Mesodermal cell (in vitro differentiated cells): ENCODE measurements at regions not wholly inside any gene's neighbourhood (a gene's known extent, or its start where the extent isn't known, plus 50 kb on each side); places are given as distances from the start of the nearest gene placed in this dataset.

Source experiments
- H3K27ac ChIP-seq: 2 replicates; pipeline ENCODE4 v1.7.0; 2013; ENCODE audit warnings: mild to moderate bottlenecking, low read depth, low read length, moderate library complexity; ENCODE audit not compliant: severe bottlenecking
- H3K36me3 ChIP-seq: 2 replicates; pipeline ENCODE4 v1.7.1; 2013; ENCODE audit warnings: mild to moderate bottlenecking, low read length, moderate library complexity; ENCODE audit not compliant: control insufficient read depth, insufficient read depth
- H3K4me1 ChIP-seq: one replicate; pipeline ENCODE4 v1.7.1; 2013; ENCODE audit warnings: mild to moderate bottlenecking, low read length; ENCODE audit not compliant: insufficient read depth, control insufficient read depth, poor library complexity, severe bottlenecking
- H3K4me3 ChIP-seq: 2 replicates; pipeline ENCODE4 v1.7.0; 2013; ENCODE audit warnings: low read length, control low read depth, mild to moderate bottlenecking; ENCODE audit not compliant: insufficient read depth, poor library complexity, severe bottlenecking; ENCODE audit errors: extremely low read depth
- H3K9me3 ChIP-seq: 2 replicates; pipeline ENCODE4 v1.7.1; 2013; ENCODE audit warnings: mild to moderate bottlenecking, low read length, moderate library complexity; ENCODE audit not compliant: control insufficient read depth
- WGBS, 2 experiments: methylation state at CpG; one replicate each; pipeline ENCODE4 v1.1.5; 2013; ENCODE audit warnings: missing lambda C conversion rate in 2 of 2; ENCODE audit not compliant: insufficient coverage in 2 of 2; 5-methylcytosine and 5-hydroxymethylcytosine counted together

DNA sequence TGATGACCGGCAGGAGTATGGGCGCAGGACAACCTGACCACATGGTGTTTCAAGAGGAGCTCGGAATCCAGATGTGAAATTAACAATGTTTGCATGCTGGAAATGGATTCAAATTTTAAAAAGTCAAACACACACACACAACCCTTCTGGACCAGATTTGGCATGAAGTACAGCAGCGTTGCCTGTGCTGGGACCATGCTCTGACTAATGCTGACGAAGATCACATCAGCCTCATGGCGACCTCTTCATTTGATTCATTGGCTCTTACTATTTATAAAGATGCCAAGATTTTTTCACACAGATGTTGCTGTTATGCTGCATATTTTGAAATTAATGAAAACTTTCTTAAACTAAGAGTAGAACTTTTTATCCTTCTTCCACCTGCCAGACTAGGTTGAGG, 926.6 kb upstream of the TMEM132C start:
- no peak overlapping the region for H3K4me3 ChIP-seq
- no peaks in the 10 kb centered on the region for H3K36me3 ChIP-seq
- H3K9me3 ChIP-seq = no peaks in the 10 kb centered on the region
- H3K27ac ChIP-seq = no peak overlapping the region
- 75 to 95% methylated on average over 2 to 3 of the region's 6 CpGs for WGBS, 2 experiments
- no peaks in the 10 kb centered on the region for H3K4me1 ChIP-seq

DNA sequence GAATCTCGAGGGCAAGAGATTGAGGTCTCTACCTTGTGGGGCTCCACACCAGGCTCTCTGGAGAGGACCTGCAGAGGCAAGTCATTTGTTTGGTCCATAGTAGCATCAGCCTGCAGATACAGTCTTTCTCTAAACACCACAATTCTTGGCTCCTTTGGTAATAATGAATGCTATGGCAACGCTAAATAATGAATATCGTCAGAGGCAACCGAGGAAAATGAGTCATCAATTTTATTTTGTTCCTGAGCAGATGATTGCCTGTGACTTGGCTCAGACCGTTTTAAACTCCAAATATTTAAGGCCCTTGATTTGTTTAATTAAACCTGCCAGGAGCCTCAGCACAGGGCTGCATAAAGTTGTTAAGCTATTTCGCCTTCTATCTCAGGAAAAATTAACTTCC, 924.1 kb upstream of the TMEM132C start:
- H3K36me3 ChIP-seq = no peaks in the 10 kb centered on the region
- no peak overlapping the region for H3K4me3 ChIP-seq
- no peaks in the 10 kb centered on the region for H3K4me1 ChIP-seq
- peaks cover 6% of the 10 kb centered on the region for H3K9me3 ChIP-seq
- WGBS, 2 experiments = 73 to 90% methylated on average over 4 to 5 of the region's 6 CpGs
- H3K27ac ChIP-seq = no peak overlapping the region

DNA sequence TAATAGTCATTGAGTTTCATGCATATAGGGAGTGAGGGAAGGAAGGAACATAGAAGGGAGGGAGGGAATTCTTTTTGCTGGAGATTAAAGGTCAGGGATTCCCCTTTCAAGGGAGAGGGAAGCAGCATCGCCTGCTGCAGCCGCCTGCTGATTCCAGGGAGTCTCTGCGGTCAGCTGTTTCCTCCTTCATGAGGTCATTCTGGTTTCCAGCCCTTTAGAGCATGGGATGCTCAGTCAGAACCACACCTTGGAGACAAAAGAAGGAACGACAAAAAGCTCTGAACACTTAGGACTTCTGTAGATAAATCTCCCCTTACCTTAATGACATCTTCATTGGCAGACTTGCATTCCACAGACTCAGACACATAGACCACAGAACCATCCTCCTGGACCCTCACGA, 923.0 kb upstream of the TMEM132C start:
- no peaks in the 10 kb centered on the region for H3K4me1 ChIP-seq
- no peak overlapping the region for H3K4me3 ChIP-seq
- peaks cover 6% of the 10 kb centered on the region for H3K9me3 ChIP-seq
- 45 to 81% methylated on average over 3 to 4 of the region's 5 CpGs for WGBS, 2 experiments
- no peak overlapping the region for H3K27ac ChIP-seq
- H3K36me3 ChIP-seq = no peaks in the 10 kb centered on the region

DNA sequence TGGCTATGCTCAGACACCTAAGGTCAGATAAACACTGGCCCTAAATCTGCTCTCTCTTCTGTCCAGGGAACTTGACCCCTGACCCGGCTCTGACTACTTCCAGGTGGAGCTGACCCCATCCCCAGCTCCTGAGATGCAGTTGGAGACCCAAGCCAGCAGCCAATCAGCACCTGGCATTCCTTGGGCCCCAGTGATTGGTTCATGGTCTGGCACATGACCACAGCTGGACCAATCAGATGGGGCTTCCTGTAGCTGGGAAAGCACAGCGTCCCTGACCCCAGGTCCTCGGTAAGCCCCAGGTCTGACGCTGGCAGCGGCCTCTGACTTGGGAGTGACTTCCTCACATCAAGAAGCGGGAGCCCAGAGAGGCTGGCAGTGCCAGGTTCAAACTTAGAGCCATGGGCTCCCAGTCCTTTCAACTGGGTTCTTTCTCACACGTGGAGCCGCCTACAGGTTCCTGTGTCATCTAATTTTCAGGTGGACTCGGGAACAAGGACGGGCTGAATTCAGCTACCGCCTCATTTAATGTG, 915.4 kb upstream of the TMEM132C start:
- Histone ChIP-seq H3K9me3 (peaks cover 6% of the 10 kb centered on the region), H3K27ac (no peak overlapping the region), H3K4me1 (no peaks in the 10 kb centered on the region), H3K4me3 (no peak overlapping the region), H3K36me3 (no peaks in the 10 kb centered on the region)
- WGBS, 2 experiments = 88 to 92% methylated on average over 11 of the region's 11 CpGs

DNA sequence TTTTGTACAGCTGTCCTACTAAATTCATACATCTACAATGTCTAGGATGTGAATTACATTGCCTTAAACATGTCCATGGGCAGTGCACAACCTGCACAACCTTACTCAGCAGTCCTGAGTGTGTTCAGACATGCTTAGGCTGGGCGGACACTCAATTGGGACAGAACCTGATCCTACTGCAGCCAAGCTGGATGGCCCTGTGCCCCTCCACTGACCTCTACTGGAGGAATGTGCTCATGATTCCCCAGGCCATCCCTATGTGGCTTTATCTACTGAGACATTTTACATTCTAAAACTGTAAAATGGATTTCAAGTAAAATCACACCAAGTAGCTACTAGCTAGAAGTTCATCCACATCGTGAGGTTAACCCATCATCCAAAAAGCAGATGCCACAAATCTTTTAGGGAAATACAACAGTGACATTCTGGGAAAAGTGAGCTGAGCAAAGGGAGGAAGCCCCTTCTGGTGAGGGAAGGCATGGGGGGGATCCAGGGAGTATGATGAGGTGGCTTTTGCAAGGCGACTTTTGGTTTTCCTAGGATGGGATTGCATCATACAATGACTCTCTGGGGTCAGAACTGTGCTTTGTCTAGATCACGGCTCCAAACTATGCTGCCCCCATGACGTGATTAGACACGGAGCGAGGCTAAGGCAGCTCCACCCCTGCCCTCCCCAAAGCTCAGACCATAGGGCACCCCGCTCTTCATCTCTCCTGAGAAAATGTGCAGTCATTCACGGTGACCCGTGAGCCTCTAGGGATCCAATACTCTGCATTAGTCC, 911.7 kb upstream of the TMEM132C start:
- Histone ChIP-seq H3K9me3 (no peaks in the 10 kb centered on the region), H3K4me3 (no peak overlapping the region), H3K36me3 (no peaks in the 10 kb centered on the region), H3K27ac (no peak overlapping the region), H3K4me1 (no peaks in the 10 kb centered on the region)
- 74 to 79% methylated on average over 6 to 9 of the region's 10 CpGs for WGBS, 2 experiments

DNA sequence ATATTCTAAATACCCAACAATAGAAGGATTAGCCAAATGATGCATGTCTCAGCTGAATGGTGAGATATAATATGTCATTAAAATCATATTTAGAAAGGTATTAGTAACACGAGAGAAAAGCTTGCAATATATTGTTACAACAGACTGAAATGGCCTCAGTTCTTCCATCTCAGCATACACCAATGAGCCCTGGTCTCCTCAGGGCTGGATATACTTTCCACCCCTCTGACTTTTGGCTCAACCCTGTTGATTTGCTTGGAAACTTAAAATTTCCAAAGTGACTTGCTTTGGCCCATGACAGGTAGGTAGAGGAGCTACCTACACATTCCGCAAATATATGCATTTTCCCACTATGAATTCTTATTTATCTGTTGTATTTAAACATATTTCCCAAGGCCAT, 908.1 kb upstream of the TMEM132C start:
- Histone ChIP-seq H3K27ac (no peak overlapping the region), H3K4me3 (no peak overlapping the region), H3K36me3 (no peaks in the 10 kb centered on the region), H3K4me1 (no peaks in the 10 kb centered on the region), H3K9me3 (no peaks in the 10 kb centered on the region)
- WGBS, 2 experiments = no CpG with 5 or more reads among the region's 2 CpGs

DNA sequence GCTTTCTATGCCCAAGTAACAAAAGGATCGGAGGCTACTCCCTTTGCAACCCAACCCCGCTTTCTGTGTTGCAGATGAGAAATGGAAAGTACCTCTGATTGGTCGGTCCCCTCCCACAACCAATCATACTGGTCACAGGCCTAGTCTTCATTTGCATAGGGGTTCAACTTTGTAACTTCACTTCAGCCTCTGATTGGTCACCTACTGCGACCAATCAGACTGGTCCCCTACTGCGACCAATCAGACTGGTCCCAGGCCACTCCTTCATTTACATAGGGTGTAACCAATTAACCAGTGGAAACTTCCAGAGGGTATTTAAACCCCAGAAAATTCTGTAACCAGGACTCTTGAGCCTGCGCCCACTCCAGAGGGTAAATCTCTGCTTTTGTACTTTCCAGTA, 906.4 kb upstream of the TMEM132C start:
- H3K4me1 ChIP-seq = no peaks in the 10 kb centered on the region
- 86 to 94% methylated on average over 5 of the region's 6 CpGs for WGBS, 2 experiments

DNA sequence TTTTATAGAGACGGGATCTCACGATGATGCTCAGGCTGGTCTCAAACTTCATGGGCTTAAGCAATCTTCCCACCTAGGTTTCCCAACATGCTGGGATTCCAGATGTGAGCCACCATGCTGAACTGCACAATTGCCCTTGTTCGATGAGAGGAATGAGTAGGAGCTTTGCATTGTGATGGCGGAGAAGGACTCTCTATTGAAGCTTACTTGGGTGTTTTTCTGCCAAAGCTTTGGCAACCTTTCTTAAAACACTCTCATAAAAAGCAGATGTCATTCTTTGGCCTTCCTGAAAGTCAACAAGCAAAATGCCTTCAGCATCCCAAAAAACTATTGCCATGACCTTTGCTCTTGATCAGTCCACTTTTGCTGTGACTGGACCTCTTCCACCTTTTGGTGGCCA, 904.8 kb upstream of the TMEM132C start:
- Histone ChIP-seq H3K4me3 (no peak overlapping the region), H3K4me1 (no peaks in the 10 kb centered on the region), H3K9me3 (no peaks in the 10 kb centered on the region), H3K27ac (no peak overlapping the region), H3K36me3 (no peaks in the 10 kb centered on the region)
- 94 to 100% methylated on average over 2 of the region's 4 CpGs for WGBS, 2 experiments

More for the DNA sequence above, 906.4 kb upstream of the TMEM132C start:
- H3K4me3 ChIP-seq = no peak overlapping the region
- H3K27ac ChIP-seq = no peak overlapping the region
- H3K36me3 ChIP-seq = no peaks in the 10 kb centered on the region
- H3K9me3 ChIP-seq = no peaks in the 10 kb centered on the region

DNA sequence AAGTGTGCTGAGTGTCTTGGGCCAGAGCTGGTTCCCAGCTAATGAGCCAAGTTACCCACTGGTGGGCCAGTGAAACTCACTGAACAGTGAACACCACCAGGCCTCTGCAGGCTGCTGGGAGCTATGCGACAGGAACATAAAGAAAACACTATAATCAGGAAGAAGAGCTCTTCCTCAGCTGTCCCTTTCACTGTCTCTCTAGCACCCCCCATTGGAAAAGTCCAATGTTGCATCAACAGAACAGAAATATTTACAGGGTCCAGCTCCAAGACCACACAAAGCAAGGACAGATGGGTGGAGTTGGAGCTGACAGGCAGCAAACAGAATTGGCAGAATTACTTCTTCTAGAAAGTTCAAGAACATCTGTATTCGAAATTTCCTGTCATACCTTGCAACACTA, 903.6 kb upstream of the TMEM132C start:
- Histone ChIP-seq H3K4me3 (no peak overlapping the region), H3K27ac (no peak overlapping the region), H3K9me3 (no peaks in the 10 kb centered on the region), H3K4me1 (no peaks in the 10 kb centered on the region), H3K36me3 (no peaks in the 10 kb centered on the region)
- WGBS, 2 experiments = 50% methylated on average over 1 of the region's 2 CpGs; no CpG with 5 or more reads in 1 of the 2 experiments

DNA sequence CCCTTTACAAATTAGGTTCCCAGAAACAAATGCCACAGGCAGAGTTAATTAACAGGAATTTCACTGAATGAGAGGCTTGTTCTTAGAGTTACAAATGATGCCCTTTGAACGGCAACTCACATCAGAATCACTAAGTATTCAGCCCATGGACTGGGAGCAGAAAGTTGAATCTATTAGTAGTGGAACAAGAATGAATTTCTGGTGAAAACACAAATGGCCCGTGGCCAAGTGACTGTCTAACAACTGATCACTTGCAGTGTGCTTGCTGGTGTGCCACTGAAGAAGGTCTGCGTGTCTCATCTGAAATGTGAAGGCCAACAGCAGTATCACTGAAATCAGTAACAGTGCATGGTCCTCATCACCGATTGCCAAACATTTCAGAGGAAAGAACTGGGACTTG, 893.4 kb upstream of the TMEM132C start:
- Histone ChIP-seq H3K4me1 (no peaks in the 10 kb centered on the region), H3K4me3 (no peak overlapping the region), H3K36me3 (no peaks in the 10 kb centered on the region), H3K27ac (no peak overlapping the region), H3K9me3 (no peaks in the 10 kb centered on the region)
- 88 to 92% methylated on average over 3 to 4 of the region's 4 CpGs for WGBS, 2 experiments

DNA sequence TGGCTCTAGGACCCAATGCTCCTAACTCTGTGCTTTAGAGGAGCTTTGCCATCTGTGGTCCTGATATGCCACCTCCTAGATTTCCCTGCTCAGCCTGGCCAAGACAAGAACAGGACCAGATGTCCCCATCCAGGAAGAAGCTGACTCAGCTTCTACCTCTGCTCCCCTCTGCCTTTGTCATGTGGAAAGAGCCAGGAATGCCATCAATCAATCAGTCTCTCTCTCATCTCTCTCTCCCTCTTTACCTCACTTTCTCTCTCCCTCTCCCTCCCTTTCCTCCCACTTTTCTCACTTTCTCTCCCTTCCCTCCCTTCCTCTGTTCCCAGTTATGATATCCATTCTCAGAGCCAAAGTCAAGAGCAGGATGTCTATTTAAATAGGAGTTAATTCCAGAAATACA, 892.5 kb upstream of the TMEM132C start:
- H3K27ac ChIP-seq = no peak overlapping the region

More for the DNA sequence above, 892.5 kb upstream of the TMEM132C start:
- Histone ChIP-seq H3K9me3 (no peaks in the 10 kb centered on the region), H3K4me1 (no peaks in the 10 kb centered on the region), H3K36me3 (no peaks in the 10 kb centered on the region), H3K4me3 (no peak overlapping the region)
